GM06990 (cell line): ENCODE measurements at regions not wholly inside any gene's neighbourhood (a gene's known extent, or its start where the extent isn't known, plus 50 kb on each side); places are given as distances from the start of the nearest gene placed in this dataset.

ENCODE experiments used
- DNase-seq: peaks from one replicate; pipeline ENCODE4 v3.0.0-alpha.2; 2011; ENCODE audit not compliant: insufficient read length; ENCODE audit errors: extremely low read depth
- H3K27me3 ChIP-seq: replicated peaks from 2 replicates; pipeline ENCODE4 v1.6.0; 2011; ENCODE audit warnings: low read length; ENCODE audit not compliant: control insufficient read depth, insufficient read depth
- H3K36me3 ChIP-seq: 2 replicates; pipeline ENCODE4 v1.5.1; 2011; ENCODE audit warnings: low read length; ENCODE audit not compliant: control insufficient read depth, insufficient read depth
- H3K4me3 ChIP-seq: replicated peaks from 2 replicates; pipeline ENCODE4 v1.5.1; 2011; ENCODE audit warnings: low read depth, mild to moderate bottlenecking, control low read depth, low read length
- TF ChIP-seq, protein P1 (sequence below): IDR thresholded peaks from 2 replicates; pipeline ENCODE4 v1.5.1; 2011; ENCODE audit warnings: low read length, control low read depth, mild to moderate bottlenecking, inconsistent platforms; ENCODE audit not compliant: insufficient read depth, poor library complexity, severe bottlenecking

DNA sequence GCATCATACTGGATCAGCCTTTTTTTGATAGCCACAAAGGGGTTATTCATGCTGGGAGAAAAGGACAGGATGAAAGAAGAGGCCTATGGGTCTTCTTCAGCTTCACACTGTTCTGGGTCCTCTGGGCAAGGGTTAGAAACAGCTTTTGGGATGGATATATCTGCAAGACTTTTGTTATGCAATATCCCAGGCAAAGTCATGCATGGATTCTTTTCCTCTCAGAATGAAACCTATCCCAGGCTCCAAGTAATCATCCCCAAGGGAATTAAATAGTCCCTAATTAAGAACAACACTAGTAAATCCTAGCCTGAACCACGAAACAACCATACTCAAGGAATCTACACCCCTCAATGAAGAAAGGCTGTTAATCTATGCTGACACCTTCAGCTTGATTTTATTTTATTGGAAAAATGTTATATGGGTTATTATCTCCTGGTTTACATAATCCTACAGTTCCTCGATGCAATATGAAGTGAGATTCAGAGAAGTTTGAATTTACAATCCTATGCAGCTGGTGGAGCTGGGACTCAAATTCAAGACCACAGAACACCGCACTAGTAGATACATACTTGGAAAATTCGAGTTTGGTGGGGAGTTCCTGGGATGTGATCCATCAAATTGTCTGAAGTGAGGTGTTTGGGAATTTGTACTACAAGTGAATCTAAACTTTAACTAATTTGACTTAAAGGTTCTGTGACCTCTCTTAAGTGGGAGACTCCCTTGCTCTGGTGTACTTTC lies 338.6 kb downstream of the TBX15 start:
- H3K27me3 ChIP-seq = no peaks in the 10 kb centered on the region
- DNase-seq = no peak
- no peaks in the 10 kb centered on the region for H3K36me3 ChIP-seq
- H3K4me3 ChIP-seq = no peak overlapping the region
- TF ChIP-seq, protein P1, sequence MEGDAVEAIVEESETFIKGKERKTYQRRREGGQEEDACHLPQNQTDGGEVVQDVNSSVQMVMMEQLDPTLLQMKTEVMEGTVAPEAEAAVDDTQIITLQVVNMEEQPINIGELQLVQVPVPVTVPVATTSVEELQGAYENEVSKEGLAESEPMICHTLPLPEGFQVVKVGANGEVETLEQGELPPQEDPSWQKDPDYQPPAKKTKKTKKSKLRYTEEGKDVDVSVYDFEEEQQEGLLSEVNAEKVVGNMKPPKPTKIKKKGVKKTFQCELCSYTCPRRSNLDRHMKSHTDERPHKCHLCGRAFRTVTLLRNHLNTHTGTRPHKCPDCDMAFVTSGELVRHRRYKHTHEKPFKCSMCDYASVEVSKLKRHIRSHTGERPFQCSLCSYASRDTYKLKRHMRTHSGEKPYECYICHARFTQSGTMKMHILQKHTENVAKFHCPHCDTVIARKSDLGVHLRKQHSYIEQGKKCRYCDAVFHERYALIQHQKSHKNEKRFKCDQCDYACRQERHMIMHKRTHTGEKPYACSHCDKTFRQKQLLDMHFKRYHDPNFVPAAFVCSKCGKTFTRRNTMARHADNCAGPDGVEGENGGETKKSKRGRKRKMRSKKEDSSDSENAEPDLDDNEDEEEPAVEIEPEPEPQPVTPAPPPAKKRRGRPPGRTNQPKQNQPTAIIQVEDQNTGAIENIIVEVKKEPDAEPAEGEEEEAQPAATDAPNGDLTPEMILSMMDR = no peak

DNA sequence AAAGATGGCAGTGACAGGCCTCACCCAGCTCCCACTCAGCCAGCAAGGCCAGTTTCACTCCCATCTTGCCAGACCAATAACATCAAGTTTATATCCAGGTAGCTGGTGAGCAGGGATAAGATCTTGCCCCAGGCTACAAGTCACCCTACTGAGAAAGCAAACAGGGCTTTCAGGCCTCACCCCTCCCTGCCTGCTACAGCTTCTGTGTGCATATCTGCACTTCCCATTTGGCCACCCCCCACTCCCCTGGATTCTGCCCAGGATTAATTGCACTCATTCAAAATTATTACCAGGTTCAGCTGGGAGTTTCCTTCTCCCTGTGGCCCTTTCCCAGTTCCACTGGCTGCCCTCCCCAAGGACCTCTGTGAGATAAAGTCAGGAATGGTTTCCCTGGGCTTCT lies 352.1 kb downstream of the TBX15 start:
- Histone ChIP-seq H3K27me3 (no peaks in the 10 kb centered on the region), H3K36me3 (no peaks in the 10 kb centered on the region), H3K4me3 (no peak overlapping the region)
- no peak for DNase-seq
- TF ChIP-seq, protein P1 = no peak

- DNase-seq = no peak
- TF ChIP-seq, protein P1 = no peak
- no peaks in the 10 kb centered on the region for H3K27me3 ChIP-seq
These were observed 360.7 kb downstream of the TBX15 start for GRCh38 chr1:118627435-118627834.

GRCh38 chr1:118621839-118622238 lies 366.3 kb downstream of the TBX15 start:
- DNase-seq = no peak
- TF ChIP-seq, protein P1 = no peak
- H3K27me3 ChIP-seq = no peaks in the 10 kb centered on the region
- no peaks in the 10 kb centered on the region for H3K36me3 ChIP-seq
- H3K4me3 ChIP-seq = no peak overlapping the region

More at GRCh38 chr1:118627435-118627834, 360.7 kb downstream of the TBX15 start:
- H3K36me3 ChIP-seq = no peaks in the 10 kb centered on the region
- no peak overlapping the region for H3K4me3 ChIP-seq

DNA sequence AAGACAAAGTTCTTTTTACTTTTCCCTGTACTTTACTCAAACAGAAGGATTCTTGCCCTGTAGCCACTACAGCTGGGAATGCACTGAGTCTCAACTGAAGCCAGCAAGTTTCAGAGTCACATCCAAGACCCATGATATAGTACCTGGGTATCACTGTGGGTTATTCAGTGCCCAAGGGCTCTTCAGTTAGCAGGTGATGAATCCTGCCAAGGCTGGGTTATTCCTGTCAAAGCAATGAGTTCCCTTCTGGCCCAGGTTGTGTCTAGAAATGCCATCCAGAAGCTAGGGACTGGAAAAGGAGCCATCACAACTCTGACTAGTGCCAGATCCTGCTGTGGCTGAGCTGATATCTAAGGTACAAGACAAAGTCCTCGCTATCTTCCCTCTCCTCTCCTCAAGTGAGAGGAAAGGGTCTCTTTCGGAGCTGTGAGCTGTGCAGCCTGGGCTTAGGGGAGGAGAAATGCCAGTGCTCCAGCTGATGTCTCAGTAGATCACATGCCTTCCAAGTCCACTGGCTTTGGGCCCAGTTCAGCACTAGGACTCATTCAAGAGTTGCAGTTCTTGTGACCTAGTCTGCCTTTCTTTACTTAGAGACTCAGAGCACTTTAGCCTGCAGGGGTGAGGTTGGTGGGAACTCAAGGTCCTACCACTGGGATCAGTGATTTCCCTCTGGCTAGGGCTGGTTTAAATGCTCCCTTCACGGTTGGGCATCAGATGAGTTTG lies 369.4 kb downstream of the TBX15 start:
- H3K4me3 ChIP-seq = no peak overlapping the region
- no peak for DNase-seq
- no peaks in the 10 kb centered on the region for H3K27me3 ChIP-seq
- TF ChIP-seq, protein P1 = no peak
- H3K36me3 ChIP-seq = no peaks in the 10 kb centered on the region

DNA sequence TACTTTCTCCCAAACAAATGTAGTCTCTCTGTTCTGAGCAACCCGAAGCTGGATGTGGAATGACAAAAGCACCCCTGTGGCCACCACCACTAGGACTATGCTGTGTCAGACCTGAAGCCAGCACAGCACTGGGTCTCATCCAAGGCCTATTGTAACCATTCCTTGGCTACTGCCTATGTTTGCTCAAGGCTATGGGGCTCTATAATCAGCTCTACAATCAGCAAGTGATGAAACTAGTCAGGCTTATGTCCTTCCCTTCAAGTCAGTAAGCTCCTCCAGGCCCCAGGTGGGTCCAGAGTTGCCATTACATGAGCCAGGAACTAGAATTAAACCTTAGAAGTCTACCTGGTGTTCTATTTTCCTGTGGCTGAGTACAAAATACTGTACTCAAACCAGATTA lies 370.2 kb downstream of the TBX15 start:
- TF ChIP-seq, protein P1 = no peak
- Histone ChIP-seq H3K4me3 (no peak overlapping the region), H3K27me3 (no peaks in the 10 kb centered on the region), H3K36me3 (no peaks in the 10 kb centered on the region)
- DNase-seq = no peak
